Rectal smooth muscle tissue (tissue), 1 donor: ENCODE measurements at regions not wholly inside any gene's neighbourhood (a gene's known extent, or its start where the extent isn't known, plus 50 kb on each side); places are given as distances from the start of the nearest gene placed in this dataset.

ENCODE experiments used
- H3K27ac ChIP-seq: one replicate; pipeline ENCODE4 v1.7.0; 2013; ENCODE audit warnings: low read depth, low read length, inconsistent platforms
- H3K27me3 ChIP-seq: one replicate; pipeline ENCODE4 v1.7.0; 2013; ENCODE audit warnings: low read length; ENCODE audit not compliant: control insufficient read depth, insufficient read depth
- H3K36me3 ChIP-seq: one replicate; pipeline ENCODE4 v1.7.0; 2013; ENCODE audit warnings: low read length; ENCODE audit not compliant: control insufficient read depth, insufficient read depth
- H3K4me1 ChIP-seq: one replicate; pipeline ENCODE4 v1.7.0; 2013; ENCODE audit warnings: low read length; ENCODE audit not compliant: control insufficient read depth, insufficient read depth
- H3K4me3 ChIP-seq: one replicate; pipeline ENCODE4 v1.7.0; 2013; ENCODE audit warnings: low read length
- H3K9ac ChIP-seq: one replicate; pipeline ENCODE4 v1.7.0; 2013; ENCODE audit warnings: low read length

- Histone ChIP-seq H3K27ac (no peak overlapping the region), H3K9ac (no peak overlapping the region)
Measured at GRCh38 chr9:21590058-21590996, 108.2 kb upstream of the IFNE start.

GRCh38 chr9:21591221-21592062 lies 109.3 kb upstream of the IFNE start:
- Histone ChIP-seq H3K4me1 (no peaks in the 10 kb centered on the region), H3K27me3 (no peaks in the 10 kb centered on the region), H3K9ac (no peak overlapping the region), H3K36me3 (no peaks in the 10 kb centered on the region), H3K27ac (no peak overlapping the region), H3K4me3 (no peak overlapping the region)

More at GRCh38 chr9:21590058-21590996, 108.2 kb upstream of the IFNE start:
- H3K4me1 ChIP-seq: no peaks in the 10 kb centered on the region
- no peak overlapping the region for H3K4me3 ChIP-seq
- H3K27me3 ChIP-seq: no peaks in the 10 kb centered on the region
- H3K36me3 ChIP-seq: no peaks in the 10 kb centered on the region

GRCh38 chr9:21592063-21592338 lies 109.9 kb upstream of the IFNE start:
- no peaks in the 10 kb centered on the region for H3K27me3 ChIP-seq

GRCh38 chr9:21597284-21597683 lies 115.2 kb upstream of the IFNE start:
- no peak overlapping the region for H3K27ac ChIP-seq
- H3K9ac ChIP-seq: no peak overlapping the region
- H3K4me1 ChIP-seq: no peaks in the 10 kb centered on the region
- H3K4me3 ChIP-seq: no peak overlapping the region
- no peaks in the 10 kb centered on the region for H3K27me3 ChIP-seq
- H3K36me3 ChIP-seq: no peaks in the 10 kb centered on the region

More at GRCh38 chr9:21592063-21592338, 109.9 kb upstream of the IFNE start:
- Histone ChIP-seq H3K27ac (no peak overlapping the region), H3K4me1 (no peaks in the 10 kb centered on the region), H3K4me3 (no peak overlapping the region), H3K9ac (no peak overlapping the region), H3K36me3 (no peaks in the 10 kb centered on the region)

- no peaks in the 10 kb centered on the region for H3K27me3 ChIP-seq
- H3K27ac ChIP-seq: no peak overlapping the region
- no peaks in the 10 kb centered on the region for H3K4me1 ChIP-seq
Measured at GRCh38 chr9:21598749-21599148, 116.6 kb upstream of the IFNE start.

GRCh38 chr9:21605489-21605931 lies 123.4 kb upstream of the IFNE start:
- H3K4me1 ChIP-seq: no peaks in the 10 kb centered on the region
- no peak overlapping the region for H3K27ac ChIP-seq
- H3K27me3 ChIP-seq: no peaks in the 10 kb centered on the region
- no peak overlapping the region for H3K4me3 ChIP-seq
- no peaks in the 10 kb centered on the region for H3K36me3 ChIP-seq
- no peak overlapping the region for H3K9ac ChIP-seq

More at GRCh38 chr9:21598749-21599148, 116.6 kb upstream of the IFNE start:
- Histone ChIP-seq H3K9ac (no peak overlapping the region), H3K36me3 (no peaks in the 10 kb centered on the region), H3K4me3 (no peak overlapping the region)

GRCh38 chr9:21607576-21607975 lies 125.5 kb upstream of the IFNE start:
- H3K4me1 ChIP-seq: no peaks in the 10 kb centered on the region
- H3K27ac ChIP-seq: no peak overlapping the region
- H3K9ac ChIP-seq: no peak overlapping the region
- H3K27me3 ChIP-seq: no peaks in the 10 kb centered on the region
- no peak overlapping the region for H3K4me3 ChIP-seq
- no peaks in the 10 kb centered on the region for H3K36me3 ChIP-seq

- Histone ChIP-seq H3K36me3 (no peaks in the 10 kb centered on the region), H3K27ac (no peak overlapping the region), H3K4me3 (no peak overlapping the region), H3K27me3 (no peaks in the 10 kb centered on the region), H3K4me1 (no peaks in the 10 kb centered on the region), H3K9ac (no peak overlapping the region)
Measured at GRCh38 chr9:21608200-21608599, 126.1 kb upstream of the IFNE start.

- H3K4me3 ChIP-seq: no peak overlapping the region
- H3K9ac ChIP-seq: no peak overlapping the region
- no peaks in the 10 kb centered on the region for H3K27me3 ChIP-seq
- no peak overlapping the region for H3K27ac ChIP-seq
- no peaks in the 10 kb centered on the region for H3K4me1 ChIP-seq
- H3K36me3 ChIP-seq: no peaks in the 10 kb centered on the region
Measured at GRCh38 chr9:21609506-21609905, 127.4 kb upstream of the IFNE start.

GRCh38 chr9:21611891-21612290 lies 129.8 kb upstream of the IFNE start:
- no peak overlapping the region for H3K27ac ChIP-seq
- H3K9ac ChIP-seq: no peak overlapping the region
- H3K27me3 ChIP-seq: no peaks in the 10 kb centered on the region
- H3K4me1 ChIP-seq: no peaks in the 10 kb centered on the region
- no peak overlapping the region for H3K4me3 ChIP-seq
- H3K36me3 ChIP-seq: no peaks in the 10 kb centered on the region

- Histone ChIP-seq H3K9ac (no peak overlapping the region), H3K27me3 (no peaks in the 10 kb centered on the region), H3K4me3 (no peak overlapping the region), H3K27ac (no peak overlapping the region), H3K36me3 (no peaks in the 10 kb centered on the region), H3K4me1 (no peaks in the 10 kb centered on the region)
Measured at GRCh38 chr9:21615018-21615417, 132.9 kb upstream of the IFNE start.

GRCh38 chr9:21615446-21615845 lies 133.3 kb upstream of the IFNE start:
- no peak overlapping the region for H3K4me3 ChIP-seq
- no peaks in the 10 kb centered on the region for H3K36me3 ChIP-seq
- H3K27me3 ChIP-seq: no peaks in the 10 kb centered on the region
- no peak overlapping the region for H3K9ac ChIP-seq
- no peak overlapping the region for H3K27ac ChIP-seq
- no peaks in the 10 kb centered on the region for H3K4me1 ChIP-seq
